ENCODE measurements at regions not wholly inside any gene's neighbourhood (a gene's known extent, or its start where the extent isn't known, plus 50 kb on each side); places are given as distances from the start of the nearest gene placed in this dataset.

DNA sequence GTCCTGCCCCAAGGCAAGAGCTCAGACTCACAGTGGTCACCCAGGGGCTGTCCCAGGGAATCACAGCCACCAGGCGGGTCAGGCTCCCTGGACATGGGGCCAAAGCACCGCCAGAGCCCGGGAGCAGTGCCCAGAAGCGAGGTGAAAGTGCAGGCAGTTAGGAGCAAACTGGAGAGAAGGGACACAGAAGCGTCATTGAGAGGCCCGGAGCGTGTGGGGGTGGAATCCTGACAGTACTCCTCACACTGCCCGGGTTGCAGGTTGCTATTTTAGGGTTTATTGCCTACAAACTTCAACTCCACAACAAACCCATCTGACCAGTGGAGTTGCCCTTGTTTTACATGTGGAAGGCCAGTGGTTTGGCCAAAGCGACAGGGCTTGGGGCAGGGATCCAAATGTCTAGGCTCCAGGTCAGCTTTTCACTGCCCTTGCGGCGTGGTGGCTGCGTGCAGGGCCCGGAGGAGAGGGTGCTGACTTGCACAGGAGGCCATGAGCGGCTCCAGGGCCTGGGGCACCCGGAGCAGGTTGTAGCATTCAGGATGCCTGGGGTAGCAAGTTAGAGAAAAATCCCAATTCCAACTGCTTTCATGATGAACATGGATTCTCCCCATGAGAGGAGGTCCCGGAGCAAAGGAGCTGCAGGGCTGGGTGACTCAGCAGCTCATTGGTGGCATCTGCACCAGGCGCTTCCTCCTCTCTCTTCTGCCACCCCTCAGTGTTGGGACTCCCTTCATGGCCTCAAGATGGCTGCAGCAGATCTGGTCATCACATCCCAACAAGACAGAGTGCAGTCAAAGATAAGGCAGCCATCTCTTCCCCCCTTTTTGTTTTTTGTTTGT is 112.3 kb upstream of the NCOR2 start:
- TF ChIP-seq, protein P1, sequence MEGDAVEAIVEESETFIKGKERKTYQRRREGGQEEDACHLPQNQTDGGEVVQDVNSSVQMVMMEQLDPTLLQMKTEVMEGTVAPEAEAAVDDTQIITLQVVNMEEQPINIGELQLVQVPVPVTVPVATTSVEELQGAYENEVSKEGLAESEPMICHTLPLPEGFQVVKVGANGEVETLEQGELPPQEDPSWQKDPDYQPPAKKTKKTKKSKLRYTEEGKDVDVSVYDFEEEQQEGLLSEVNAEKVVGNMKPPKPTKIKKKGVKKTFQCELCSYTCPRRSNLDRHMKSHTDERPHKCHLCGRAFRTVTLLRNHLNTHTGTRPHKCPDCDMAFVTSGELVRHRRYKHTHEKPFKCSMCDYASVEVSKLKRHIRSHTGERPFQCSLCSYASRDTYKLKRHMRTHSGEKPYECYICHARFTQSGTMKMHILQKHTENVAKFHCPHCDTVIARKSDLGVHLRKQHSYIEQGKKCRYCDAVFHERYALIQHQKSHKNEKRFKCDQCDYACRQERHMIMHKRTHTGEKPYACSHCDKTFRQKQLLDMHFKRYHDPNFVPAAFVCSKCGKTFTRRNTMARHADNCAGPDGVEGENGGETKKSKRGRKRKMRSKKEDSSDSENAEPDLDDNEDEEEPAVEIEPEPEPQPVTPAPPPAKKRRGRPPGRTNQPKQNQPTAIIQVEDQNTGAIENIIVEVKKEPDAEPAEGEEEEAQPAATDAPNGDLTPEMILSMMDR (conservative IDR thresholded peaks at IDR 0.05), result no peak
- no peak for TF ChIP-seq EZH2 (IDR thresholded peaks at IDR 0.05; ENCODE audit: low read depth)
